Astrocyte of the spinal cord (primary cell): ENCODE measurements at regions not wholly inside any gene's neighbourhood (a gene's known extent, or its start where the extent isn't known, plus 50 kb on each side); places are given as distances from the start of the nearest gene placed in this dataset.

Source experiments
- DNase-seq: peaks from one replicate; pipeline ENCODE4 v3.0.0; 2011; ENCODE audit warnings: low read depth, low spot score
- H3K4me3 ChIP-seq: 2 replicates; pipeline ENCODE4 v1.5.1; 2011; ENCODE audit warnings: low read depth, mild to moderate bottlenecking, low read length, moderate library complexity
- in situ Hi-C: cut with HindIII; loops from 2 replicates; pipeline ENCODE4 v1.10.0; 2017; ENCODE audit warnings: low sequenced_read_pairs
- TF ChIP-seq, protein P1 (sequence below): IDR thresholded peaks from 2 replicates; pipeline ENCODE4 v1.5.1; 2012; ENCODE audit warnings: low read depth, mild to moderate bottlenecking, low read length, inconsistent platforms

DNA sequence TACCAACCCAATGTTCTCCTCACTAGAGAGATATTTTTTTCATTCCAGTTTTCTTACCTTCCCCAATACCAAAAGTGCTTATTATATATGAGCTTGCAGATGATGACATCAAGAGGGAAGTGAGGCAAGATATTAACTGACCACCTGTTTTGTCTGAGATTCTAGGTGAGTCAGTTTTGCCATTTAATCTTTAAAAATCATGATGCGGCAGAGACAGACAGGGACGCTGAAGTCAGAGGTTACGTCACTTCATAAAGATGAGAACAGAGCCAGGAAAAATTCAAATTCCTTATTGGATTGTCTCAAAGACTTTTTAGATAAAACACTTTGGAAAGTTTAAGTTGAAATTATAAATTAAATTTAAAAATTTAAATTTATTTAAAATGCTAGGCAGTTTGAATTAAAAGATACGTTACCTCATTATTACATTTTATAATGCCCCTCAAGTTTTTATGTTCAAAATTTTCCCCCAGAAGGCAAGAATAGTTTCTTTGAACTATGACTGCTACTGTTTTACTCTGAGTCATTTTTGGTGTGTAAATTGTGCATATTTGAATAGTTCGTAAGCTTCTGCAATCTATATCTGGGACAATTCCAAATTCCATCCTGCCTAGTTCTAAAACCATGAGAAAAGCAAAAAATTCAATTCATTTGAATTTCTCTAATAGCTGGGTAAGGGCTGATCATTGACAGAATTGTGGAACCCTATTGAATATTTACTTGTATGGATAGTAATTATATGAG, 839.6 kb upstream of the GOT2 start:
- in situ Hi-C loops, result no loop called here

DNA sequence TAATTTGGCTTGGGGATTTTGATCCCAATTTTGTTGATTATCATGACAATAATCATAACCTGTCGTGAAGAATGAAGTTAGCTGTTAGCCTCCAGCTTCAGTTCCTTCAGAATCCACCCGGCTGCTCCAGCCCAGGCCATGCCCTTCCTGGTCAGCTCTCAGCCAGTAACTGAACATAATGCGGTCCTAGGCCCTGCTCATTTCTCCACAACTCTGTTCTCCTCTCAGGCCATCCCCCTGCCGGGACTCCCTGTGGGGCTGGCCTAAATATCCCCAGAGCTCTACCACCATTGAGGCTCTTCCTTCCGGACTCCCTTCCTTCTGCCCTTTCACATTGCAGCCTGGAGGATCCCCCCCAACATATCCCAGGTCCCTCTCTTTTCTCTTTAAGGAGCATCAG, 833.4 kb upstream of the GOT2 start:
- H3K4me3 ChIP-seq, result no peak overlapping the region
- TF ChIP-seq, protein P1, sequence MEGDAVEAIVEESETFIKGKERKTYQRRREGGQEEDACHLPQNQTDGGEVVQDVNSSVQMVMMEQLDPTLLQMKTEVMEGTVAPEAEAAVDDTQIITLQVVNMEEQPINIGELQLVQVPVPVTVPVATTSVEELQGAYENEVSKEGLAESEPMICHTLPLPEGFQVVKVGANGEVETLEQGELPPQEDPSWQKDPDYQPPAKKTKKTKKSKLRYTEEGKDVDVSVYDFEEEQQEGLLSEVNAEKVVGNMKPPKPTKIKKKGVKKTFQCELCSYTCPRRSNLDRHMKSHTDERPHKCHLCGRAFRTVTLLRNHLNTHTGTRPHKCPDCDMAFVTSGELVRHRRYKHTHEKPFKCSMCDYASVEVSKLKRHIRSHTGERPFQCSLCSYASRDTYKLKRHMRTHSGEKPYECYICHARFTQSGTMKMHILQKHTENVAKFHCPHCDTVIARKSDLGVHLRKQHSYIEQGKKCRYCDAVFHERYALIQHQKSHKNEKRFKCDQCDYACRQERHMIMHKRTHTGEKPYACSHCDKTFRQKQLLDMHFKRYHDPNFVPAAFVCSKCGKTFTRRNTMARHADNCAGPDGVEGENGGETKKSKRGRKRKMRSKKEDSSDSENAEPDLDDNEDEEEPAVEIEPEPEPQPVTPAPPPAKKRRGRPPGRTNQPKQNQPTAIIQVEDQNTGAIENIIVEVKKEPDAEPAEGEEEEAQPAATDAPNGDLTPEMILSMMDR, result no peak
- in situ Hi-C loops, result no loop called here

More for the DNA sequence above, 839.6 kb upstream of the GOT2 start:
- no peak overlapping the region for H3K4me3 ChIP-seq
- TF ChIP-seq, protein P1, result no peak
- peak; percentile 88 for DNase-seq

DNA sequence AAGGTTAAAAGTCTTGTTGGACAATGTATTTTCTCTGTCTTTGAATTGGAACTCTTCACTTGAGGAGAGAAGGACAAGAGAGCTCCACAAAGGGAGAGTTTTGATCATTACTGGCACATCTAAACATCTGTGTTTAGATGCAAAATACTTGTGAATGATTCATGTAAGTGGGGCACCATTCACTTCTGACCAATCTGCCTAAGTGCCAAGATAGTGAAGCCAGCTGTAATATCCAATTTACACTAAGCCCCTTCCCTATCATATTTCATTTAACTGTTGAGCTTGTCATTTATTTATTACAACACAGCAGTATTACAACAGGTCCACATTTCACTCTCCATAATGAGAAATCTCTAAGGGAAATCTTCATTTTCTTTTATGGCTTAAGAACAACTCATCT, 832.3 kb upstream of the GOT2 start:
- no peak for DNase-seq
- H3K4me3 ChIP-seq, result no peak overlapping the region
- in situ Hi-C loops, result no loop called here
- TF ChIP-seq, protein P1, result no peak

More for the DNA sequence above, 833.4 kb upstream of the GOT2 start:
- DNase-seq, result no peak

DNA sequence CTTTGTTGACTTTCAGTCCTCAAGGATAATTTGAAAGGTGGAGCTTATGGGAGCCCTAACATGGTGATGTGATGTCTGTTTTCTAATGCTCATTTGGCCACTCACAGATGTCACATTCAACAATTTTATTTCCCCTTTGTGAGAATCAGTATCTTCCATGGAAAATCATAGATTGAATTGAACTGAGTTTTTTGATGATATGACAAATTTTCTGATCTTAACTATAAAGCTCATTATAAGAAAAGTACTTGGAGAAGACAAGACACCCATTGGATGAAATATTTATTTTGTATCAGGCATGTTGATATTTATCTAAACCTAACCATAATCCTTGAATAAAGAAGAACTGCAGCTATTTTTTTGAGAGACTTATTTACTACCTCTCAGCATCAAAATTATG, 824.6 kb upstream of the GOT2 start:
- no peak overlapping the region for H3K4me3 ChIP-seq
- in situ Hi-C loops, result no loop called here
- TF ChIP-seq, protein P1, result no peak
- DNase-seq, result no peak

DNA sequence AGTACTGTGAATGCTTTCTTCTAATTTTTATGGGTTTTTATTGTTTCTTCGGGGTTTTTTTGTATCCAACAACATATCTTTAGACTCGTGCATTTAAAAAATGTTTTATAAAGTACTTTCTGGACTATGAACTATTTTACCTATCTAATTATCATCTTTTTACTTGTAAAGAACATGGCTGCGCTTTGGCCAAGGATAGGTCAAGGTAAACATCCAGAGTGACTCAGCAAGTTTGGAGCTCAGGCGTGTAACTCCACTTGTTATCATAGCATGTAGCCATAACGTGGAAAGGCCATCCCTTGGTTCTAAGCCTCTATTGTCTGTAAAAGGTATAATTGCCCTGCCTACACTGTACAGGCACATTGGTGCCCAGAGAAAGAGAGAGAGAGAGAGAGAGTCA, 818.0 kb upstream of the GOT2 start:
- TF ChIP-seq, protein P1, result no peak
- no peak overlapping the region for H3K4me3 ChIP-seq
- in situ Hi-C loops, result no loop called here

DNA sequence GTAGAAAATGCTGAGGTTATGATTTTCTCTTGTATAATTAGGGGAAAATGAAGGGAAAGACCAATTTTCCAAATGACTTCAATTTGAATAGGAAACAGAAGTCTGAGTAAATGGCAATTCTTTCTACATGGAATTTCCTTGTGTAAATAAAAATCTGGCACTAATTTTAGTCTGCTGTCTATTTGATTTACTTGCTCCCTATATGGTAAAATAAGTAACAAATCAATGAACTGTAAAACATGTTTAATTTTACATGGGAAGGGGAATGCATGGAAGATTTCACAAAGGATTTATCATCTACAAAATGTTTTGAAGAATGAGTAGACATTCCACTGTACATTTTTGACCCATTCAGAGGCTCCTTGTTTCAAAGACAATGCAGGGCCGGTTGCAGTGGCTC, 811.6 kb upstream of the GOT2 start:
- TF ChIP-seq, protein P1, result no peak
- in situ Hi-C loops, result no loop called here
- no peak overlapping the region for H3K4me3 ChIP-seq
- no peak for DNase-seq

More for the DNA sequence above, 818.0 kb upstream of the GOT2 start:
- no peak for DNase-seq
